Neural progenitor cell (in vitro differentiated cells): ENCODE measurements at regions not wholly inside any gene's neighbourhood (a gene's known extent, or its start where the extent isn't known, plus 50 kb on each side); places are given as distances from the start of the nearest gene placed in this dataset.
A peak's percentile ranks its signal among the peaks of the same experiment; 100 is the strongest.

Experiments used
- DNase-seq: peaks from one replicate; pipeline ENCODE4 v3.0.0-alpha.2; 2016; ENCODE audit warnings: low spot score
- H2AFZ ChIP-seq: fragments of 200-600 bp; sonication (generic); replicated peaks from 2 replicates; pipeline ENCODE4 v1.6.1; 2016; ENCODE audit warnings: antibody characterized with exemption
- H3F3A ChIP-seq: fragments of 200-600 bp; sonication (generic); 2 replicates; pipeline ENCODE4 v1.6.1; 2016; ENCODE audit warnings: antibody characterized with exemption, low read depth
- H3K27ac ChIP-seq: fragments of 200-600 bp; sonication (generic); 2 replicates; pipeline ENCODE4 v1.5.1; 2016; ENCODE audit warnings: mild to moderate bottlenecking
- H3K27me3 ChIP-seq: fragments of 200-600 bp; sonication (generic); 2 replicates; pipeline ENCODE4 v1.6.1; 2016; ENCODE audit warnings: mild to moderate bottlenecking, moderate library complexity
- H3K36me3 ChIP-seq: fragments of 200-600 bp; sonication (generic); 2 replicates; pipeline ENCODE4 v1.5.1; 2016
- H3K4me1 ChIP-seq: fragments of 200-600 bp; sonication (generic); 2 replicates; pipeline ENCODE4 v1.6.1; 2016; ENCODE audit warnings: mixed run types
- H3K4me2 ChIP-seq: fragments of 200-600 bp; sonication (generic); 2 replicates; pipeline ENCODE4 v1.6.1; 2016
- H3K4me3 ChIP-seq: fragments of 200-600 bp; sonication (generic); 2 replicates; pipeline ENCODE4 v1.5.1; 2016
- H3K79me2 ChIP-seq: fragments of 200-600 bp; sonication (generic); 2 replicates; pipeline ENCODE4 v1.6.1; 2016; ENCODE audit warnings: low read depth
- H3K9ac ChIP-seq: fragments of 200-600 bp; sonication (generic); 2 replicates; pipeline ENCODE4 v1.6.1; 2016
- H3K9me3 ChIP-seq: fragments of 200-600 bp; sonication (generic); 2 replicates; pipeline ENCODE4 v1.5.1; 2016; ENCODE audit warnings: low read depth
- H4K20me1 ChIP-seq: fragments of 200-600 bp; sonication (generic); 2 replicates; pipeline ENCODE4 v1.6.1; 2016; ENCODE audit warnings: low read depth
- H3K27ac Mint-ChIP-seq: 3 replicates; pipeline ENCODE4 v1.8.0; 2021; ENCODE audit warnings: mixed read lengths
- H3K27me3 Mint-ChIP-seq: 2 replicates; pipeline ENCODE4 v1.8.0; 2022; ENCODE audit warnings: low read depth, mild to moderate bottlenecking, inconsistent platforms, moderate library complexity, mixed read lengths; ENCODE audit not compliant: insufficient read depth
- H3K36me3 Mint-ChIP-seq: 3 replicates; pipeline ENCODE4 v1.8.0; 2021; ENCODE audit warnings: mixed read lengths
- H3K4me1 Mint-ChIP-seq: 3 replicates; pipeline ENCODE4 v1.8.0; 2021; ENCODE audit warnings: mixed read lengths
- H3K4me3 Mint-ChIP-seq: 3 replicates; pipeline ENCODE4 v1.8.0; 2021; ENCODE audit warnings: mild to moderate bottlenecking, moderate library complexity, mixed read lengths
- H3K9me3 Mint-ChIP-seq: 3 replicates; pipeline ENCODE4 v1.8.0; 2020; ENCODE audit warnings: mixed read lengths
- EZH2 ChIP-seq: fragments of 200-600 bp; sonication (generic); IDR thresholded peaks from 2 replicates; pipeline ENCODE4 v1.6.1; 2017; ENCODE audit warnings: antibody characterized with exemption, mild to moderate bottlenecking, moderate library complexity
- EZH2phosphoT487 ChIP-seq: fragments of 200-600 bp; sonication (generic); IDR thresholded peaks from 2 replicates; pipeline ENCODE4 v1.6.1; 2017; ENCODE audit warnings: antibody characterized with exemption
- TF ChIP-seq, protein P1 (sequence below): fragments of 200-600 bp; sonication (generic); IDR thresholded peaks from 2 replicates; pipeline ENCODE4 v1.5.1; 2017; ENCODE audit warnings: antibody characterized with exemption, mild to moderate bottlenecking

DNA sequence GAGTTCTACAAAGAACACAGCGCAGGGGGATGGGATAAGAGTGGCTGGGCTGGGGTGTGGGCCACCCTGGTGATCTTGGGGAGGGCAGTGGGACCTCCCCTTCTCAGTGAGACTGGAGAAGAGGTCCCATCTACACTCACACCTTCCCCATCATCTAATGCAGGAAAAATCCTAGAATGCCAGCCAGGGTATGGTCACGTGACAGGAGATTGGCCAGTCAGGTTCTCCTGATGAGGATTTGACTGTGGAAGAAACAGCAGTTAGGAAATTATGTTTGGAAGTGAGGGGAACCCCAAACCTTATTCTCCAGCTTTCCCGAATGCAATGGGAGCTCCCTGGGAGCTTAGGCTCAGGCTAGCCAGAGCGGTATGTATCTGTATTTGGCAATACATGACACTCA is 158.8 kb upstream of the GRB10 start:
- no peak overlapping the region for H3K27ac Mint-ChIP-seq
- H4K20me1 ChIP-seq: no peaks in the 10 kb centered on the region
- H3K4me3 ChIP-seq: no peak overlapping the region

DNA sequence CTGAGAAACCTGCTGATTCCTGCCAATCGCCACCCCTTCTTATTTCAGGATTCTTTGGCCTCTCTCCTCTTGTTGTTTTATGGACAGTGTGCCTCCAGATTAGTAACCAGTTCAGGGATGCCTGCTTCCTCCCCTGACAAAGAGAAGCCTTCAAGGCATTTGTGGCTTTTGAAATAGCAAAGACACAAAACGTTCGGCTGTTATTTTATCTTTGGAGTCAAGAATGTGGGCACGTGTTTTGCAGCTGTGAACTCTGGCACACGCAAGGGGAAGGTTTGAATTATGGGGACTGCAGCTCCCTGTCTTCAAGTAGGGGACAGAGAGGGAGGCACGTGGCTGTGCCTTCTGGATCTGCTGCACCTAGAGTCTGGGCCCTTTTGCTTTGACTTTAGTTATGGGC is 157.9 kb upstream of the GRB10 start:
- Histone ChIP-seq H4K20me1 (no peaks in the 10 kb centered on the region), H2AFZ (peak overlapping the region; percentile 76), H3F3A (no peaks in the 10 kb centered on the region), H3K79me2 (no peaks in the 10 kb centered on the region), H3K4me1 (no peaks in the 10 kb centered on the region), H3K9me3 (no peaks in the 10 kb centered on the region), H3K27ac (no peak overlapping the region), H3K4me2 (no peak overlapping the region), H3K9ac (no peak overlapping the region), H3K27me3 (no peaks in the 10 kb centered on the region), H3K4me3 (no peak overlapping the region), H3K36me3 (no peaks in the 10 kb centered on the region)
- Mint-ChIP-seq H3K4me3 (no peak overlapping the region), H3K27me3 (peaks cover 3% of the 10 kb centered on the region), H3K36me3 (no peaks in the 10 kb centered on the region), H3K9me3 (peaks cover 7% of the 10 kb centered on the region), H3K27ac (no peak overlapping the region), H3K4me1 (peaks cover 6% of the 10 kb centered on the region)
- no peak for DNase-seq
- no peak for TF ChIP-seq EZH2phosphoT487
- TF ChIP-seq, protein P1, sequence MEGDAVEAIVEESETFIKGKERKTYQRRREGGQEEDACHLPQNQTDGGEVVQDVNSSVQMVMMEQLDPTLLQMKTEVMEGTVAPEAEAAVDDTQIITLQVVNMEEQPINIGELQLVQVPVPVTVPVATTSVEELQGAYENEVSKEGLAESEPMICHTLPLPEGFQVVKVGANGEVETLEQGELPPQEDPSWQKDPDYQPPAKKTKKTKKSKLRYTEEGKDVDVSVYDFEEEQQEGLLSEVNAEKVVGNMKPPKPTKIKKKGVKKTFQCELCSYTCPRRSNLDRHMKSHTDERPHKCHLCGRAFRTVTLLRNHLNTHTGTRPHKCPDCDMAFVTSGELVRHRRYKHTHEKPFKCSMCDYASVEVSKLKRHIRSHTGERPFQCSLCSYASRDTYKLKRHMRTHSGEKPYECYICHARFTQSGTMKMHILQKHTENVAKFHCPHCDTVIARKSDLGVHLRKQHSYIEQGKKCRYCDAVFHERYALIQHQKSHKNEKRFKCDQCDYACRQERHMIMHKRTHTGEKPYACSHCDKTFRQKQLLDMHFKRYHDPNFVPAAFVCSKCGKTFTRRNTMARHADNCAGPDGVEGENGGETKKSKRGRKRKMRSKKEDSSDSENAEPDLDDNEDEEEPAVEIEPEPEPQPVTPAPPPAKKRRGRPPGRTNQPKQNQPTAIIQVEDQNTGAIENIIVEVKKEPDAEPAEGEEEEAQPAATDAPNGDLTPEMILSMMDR: no peak
- no peak for TF ChIP-seq EZH2

More for the DNA sequence above, 158.8 kb upstream of the GRB10 start:
- Histone ChIP-seq H3K9ac (no peak overlapping the region), H3K79me2 (no peaks in the 10 kb centered on the region), H3K4me2 (no peak overlapping the region), H3K36me3 (no peaks in the 10 kb centered on the region), H3K27ac (no peak overlapping the region), H3F3A (no peaks in the 10 kb centered on the region), H3K9me3 (no peaks in the 10 kb centered on the region), H3K4me1 (no peaks in the 10 kb centered on the region), H3K27me3 (no peaks in the 10 kb centered on the region), H2AFZ (no peak overlapping the region)
- H3K4me3 Mint-ChIP-seq: no peak overlapping the region
- H3K4me1 Mint-ChIP-seq: peaks cover 6% of the 10 kb centered on the region
- H3K9me3 Mint-ChIP-seq: peaks cover 8% of the 10 kb centered on the region
- H3K36me3 Mint-ChIP-seq: no peaks in the 10 kb centered on the region
- DNase-seq: no peak
- peaks cover 3% of the 10 kb centered on the region for H3K27me3 Mint-ChIP-seq
- TF ChIP-seq EZH2: no peak
- no peak for TF ChIP-seq EZH2phosphoT487
- TF ChIP-seq, protein P1: no peak

DNA sequence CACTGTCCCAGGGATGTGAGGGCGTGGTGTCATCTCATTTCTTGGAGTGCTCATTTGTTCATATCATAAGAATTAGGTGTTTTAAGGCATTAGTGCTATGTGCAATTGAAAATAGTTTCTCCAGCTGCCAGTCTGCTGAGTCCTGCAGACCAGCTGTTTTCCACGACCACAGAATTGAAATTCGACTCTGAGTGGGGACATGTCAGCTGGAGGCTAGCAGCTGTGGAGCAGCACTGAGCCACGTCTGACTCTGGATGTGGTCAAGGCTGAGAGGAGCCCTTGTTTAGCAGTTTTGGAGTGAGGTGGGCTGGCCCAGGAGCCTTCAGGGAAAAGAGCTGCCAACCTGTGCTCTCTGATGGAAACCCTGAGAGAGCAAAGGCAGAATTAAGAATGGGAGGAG is 156.3 kb upstream of the GRB10 start:
- Histone ChIP-seq H3K4me2 (no peak overlapping the region), H3K4me1 (no peaks in the 10 kb centered on the region), H3F3A (no peaks in the 10 kb centered on the region), H3K9ac (no peak overlapping the region), H3K27me3 (no peaks in the 10 kb centered on the region), H3K9me3 (no peaks in the 10 kb centered on the region), H3K4me3 (no peak overlapping the region), H2AFZ (no peak overlapping the region), H3K36me3 (no peaks in the 10 kb centered on the region), H3K27ac (no peak overlapping the region), H3K79me2 (no peaks in the 10 kb centered on the region), H4K20me1 (no peaks in the 10 kb centered on the region)
- DNase-seq: no peak
- Mint-ChIP-seq H3K27ac (peak overlapping the region; percentile 57), H3K4me3 (no peak overlapping the region), H3K9me3 (peaks cover 8% of the 10 kb centered on the region), H3K27me3 (peaks cover 3% of the 10 kb centered on the region), H3K4me1 (peaks cover 6% of the 10 kb centered on the region), H3K36me3 (no peaks in the 10 kb centered on the region)
- TF ChIP-seq EZH2phosphoT487 (no peak), EZH2 (no peak)
- TF ChIP-seq, protein P1: no peak

DNA sequence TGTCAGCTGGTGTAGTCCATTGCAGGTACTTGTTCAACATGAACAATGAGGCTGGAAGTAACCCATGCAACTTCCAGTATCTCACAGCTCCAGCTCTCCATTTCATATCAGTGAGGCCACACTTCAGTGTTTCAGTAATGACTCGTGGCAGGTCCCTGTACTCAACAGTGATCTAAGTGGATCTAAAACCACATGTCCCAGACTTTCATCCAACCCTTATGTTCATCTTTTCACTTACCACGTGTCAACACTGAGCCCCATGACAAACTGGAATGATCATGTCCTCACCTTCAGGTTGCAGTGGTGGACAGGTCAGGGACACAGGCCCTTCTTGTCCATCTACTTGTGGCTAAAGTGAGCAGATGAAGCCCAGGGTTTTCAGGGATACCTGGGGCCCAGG is 155.0 kb upstream of the GRB10 start:
- Histone ChIP-seq H3K27me3 (no peaks in the 10 kb centered on the region), H2AFZ (no peak overlapping the region), H3K9me3 (no peaks in the 10 kb centered on the region), H3F3A (no peaks in the 10 kb centered on the region), H3K27ac (no peak overlapping the region), H3K4me1 (no peaks in the 10 kb centered on the region), H3K36me3 (no peaks in the 10 kb centered on the region), H3K79me2 (no peaks in the 10 kb centered on the region), H3K4me2 (no peak overlapping the region), H3K4me3 (no peak overlapping the region), H4K20me1 (no peaks in the 10 kb centered on the region), H3K9ac (no peak overlapping the region)
- H3K4me1 Mint-ChIP-seq: peaks cover 6% of the 10 kb centered on the region
- TF ChIP-seq EZH2phosphoT487: no peak
- TF ChIP-seq EZH2: no peak
- TF ChIP-seq, protein P1: no peak
- H3K27ac Mint-ChIP-seq: no peak overlapping the region
- no peak for DNase-seq
- H3K27me3 Mint-ChIP-seq: peaks cover 3% of the 10 kb centered on the region
- no peaks in the 10 kb centered on the region for H3K36me3 Mint-ChIP-seq
- no peak overlapping the region for H3K4me3 Mint-ChIP-seq
- peaks cover 11% of the 10 kb centered on the region for H3K9me3 Mint-ChIP-seq
